ENCODE measurements at regions not wholly inside any gene's neighbourhood (a gene's known extent, or its start where the extent isn't known, plus 50 kb on each side); places are given as distances from the start of the nearest gene placed in this dataset.

- H3K9me3 ChIP-seq (ENCODE audit: low read length): no peaks in the 10 kb centered on the region
- H3K36me3 ChIP-seq (ENCODE audit: insufficient read depth, low read length): no peaks in the 10 kb centered on the region
- no peaks in the 10 kb centered on the region for H3K9me2 ChIP-seq (replicated peaks; ENCODE audit: insufficient read depth, low read length)
- H3K79me2 ChIP-seq (ENCODE audit: low read length): no peaks in the 10 kb centered on the region
- H3K4me1 ChIP-seq (ENCODE audit: low read length): peaks cover 14% of the 10 kb centered on the region
- no peak overlapping the region for H3K4me3 ChIP-seq (ENCODE audit: low read length)
- no peaks in the 10 kb centered on the region for H3K27me3 ChIP-seq (ENCODE audit: low read length)
- H4K20me1 ChIP-seq (ENCODE audit: insufficient read depth, low read depth, low read length): no peaks in the 10 kb centered on the region
- no peak overlapping the region for H3K27ac ChIP-seq (ENCODE audit: low read length)
- DNase-seq: no peak
- H3K4me2 ChIP-seq (ENCODE audit: low read depth, low read length, poor library complexity, severe bottlenecking): no peak overlapping the region
- H2AFZ ChIP-seq (ENCODE audit: low read length): no peak overlapping the region
- no peak overlapping the region for H3K9ac ChIP-seq (ENCODE audit: low read length)
Measured at GRCh38 chr2:117723888-117724434, 90.5 kb upstream of the DDX18 start.

DNA sequence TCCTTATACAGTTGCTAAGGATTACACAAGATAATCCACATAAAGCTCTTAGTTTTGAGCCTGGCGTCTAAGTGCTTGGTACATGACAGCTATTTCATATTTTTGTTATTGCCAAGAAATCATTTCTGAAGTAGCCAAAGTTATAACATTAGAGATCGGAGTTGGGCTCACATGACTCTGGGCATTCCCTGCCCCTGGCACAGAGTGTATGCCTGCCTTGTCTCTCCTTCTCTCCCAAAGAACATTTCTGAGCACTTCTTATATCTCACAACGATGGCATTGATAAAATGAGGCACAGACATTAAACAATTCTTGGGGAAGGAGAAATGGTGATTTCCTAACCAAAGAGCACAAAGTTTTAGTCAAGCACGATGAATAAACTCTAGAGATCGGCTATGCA, 87.7 kb upstream of the DDX18 start:
- Histone ChIP-seq H3K9me2 (replicated peaks; ENCODE audit: insufficient read depth, low read length) (no peaks in the 10 kb centered on the region), H3K9ac (ENCODE audit: low read length) (no peak overlapping the region), H3K4me2 (ENCODE audit: low read depth, low read length, poor library complexity, severe bottlenecking) (no peak overlapping the region), H3K27me3 (ENCODE audit: low read length) (no peaks in the 10 kb centered on the region), H3K4me1 (ENCODE audit: low read length) (no peaks in the 10 kb centered on the region), H3K36me3 (ENCODE audit: insufficient read depth, low read length) (no peaks in the 10 kb centered on the region), H4K20me1 (ENCODE audit: insufficient read depth, low read depth, low read length) (no peaks in the 10 kb centered on the region), H2AFZ (ENCODE audit: low read length) (no peak overlapping the region), H3K9me3 (ENCODE audit: low read length) (no peaks in the 10 kb centered on the region), H3K79me2 (ENCODE audit: low read length) (no peaks in the 10 kb centered on the region), H3K27ac (ENCODE audit: low read length) (no peak overlapping the region), H3K4me3 (ENCODE audit: low read length) (no peak overlapping the region)
- DNase-seq: no peak

DNA sequence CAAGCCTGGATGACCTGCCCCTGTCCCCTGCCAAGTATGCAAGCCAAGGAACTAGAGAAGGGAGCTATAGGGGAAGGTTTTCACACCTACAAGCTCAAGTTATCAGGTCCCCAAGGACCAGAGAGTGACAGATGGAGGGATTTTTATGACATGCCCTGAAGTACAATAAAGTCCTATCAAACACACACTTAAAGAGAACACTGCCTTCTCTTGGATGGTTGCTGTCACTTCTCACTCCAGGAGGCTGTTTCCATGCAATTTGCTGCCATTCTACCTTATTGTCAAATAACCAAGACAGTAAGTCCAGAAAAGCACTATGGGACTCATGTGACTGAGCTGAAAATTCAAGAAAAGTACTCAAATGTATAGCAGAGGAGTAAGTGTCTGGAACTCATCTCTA, 76.6 kb upstream of the DDX18 start:
- Histone ChIP-seq H3K27me3 (ENCODE audit: low read length) (no peaks in the 10 kb centered on the region), H3K9ac (ENCODE audit: low read length) (no peak overlapping the region), H3K4me1 (ENCODE audit: low read length) (peaks cover 4% of the 10 kb centered on the region), H3K4me2 (ENCODE audit: low read depth, low read length, poor library complexity, severe bottlenecking) (no peak overlapping the region), H3K79me2 (ENCODE audit: low read length) (no peaks in the 10 kb centered on the region), H4K20me1 (ENCODE audit: insufficient read depth, low read depth, low read length) (no peaks in the 10 kb centered on the region), H3K9me2 (replicated peaks; ENCODE audit: insufficient read depth, low read length) (no peaks in the 10 kb centered on the region), H3K4me3 (ENCODE audit: low read length) (no peak overlapping the region), H3K27ac (ENCODE audit: low read length) (no peak overlapping the region), H2AFZ (ENCODE audit: low read length) (no peak overlapping the region), H3K9me3 (ENCODE audit: low read length) (no peaks in the 10 kb centered on the region), H3K36me3 (ENCODE audit: insufficient read depth, low read length) (no peaks in the 10 kb centered on the region)
- DNase-seq: no peak

- H3K27me3 ChIP-seq (ENCODE audit: low read length): no peaks in the 10 kb centered on the region
- no peak overlapping the region for H3K27ac ChIP-seq (ENCODE audit: low read length)
- peaks cover 4% of the 10 kb centered on the region for H3K4me1 ChIP-seq (ENCODE audit: low read length)
- H4K20me1 ChIP-seq (ENCODE audit: insufficient read depth, low read depth, low read length): no peaks in the 10 kb centered on the region
- H3K9me2 ChIP-seq (replicated peaks; ENCODE audit: insufficient read depth, low read length): no peaks in the 10 kb centered on the region
- DNase-seq: peak; percentile 58
- H3K9ac ChIP-seq (ENCODE audit: low read length): no peak overlapping the region
- H2AFZ ChIP-seq (ENCODE audit: low read length): no peak overlapping the region
- H3K4me3 ChIP-seq (ENCODE audit: low read length): no peak overlapping the region
- no peaks in the 10 kb centered on the region for H3K79me2 ChIP-seq (ENCODE audit: low read length)
- no peaks in the 10 kb centered on the region for H3K36me3 ChIP-seq (ENCODE audit: insufficient read depth, low read length)
- H3K4me2 ChIP-seq (ENCODE audit: low read depth, low read length, poor library complexity, severe bottlenecking): no peak overlapping the region
- no peaks in the 10 kb centered on the region for H3K9me3 ChIP-seq (ENCODE audit: low read length)
Measured at GRCh38 chr2:117738991-117739839, 75.3 kb upstream of the DDX18 start.

GRCh38 chr2:117745537-117745936, 69.0 kb upstream of the DDX18 start:
- Histone ChIP-seq H3K9me3 (ENCODE audit: low read length) (no peaks in the 10 kb centered on the region), H3K4me3 (ENCODE audit: low read length) (no peak overlapping the region), H3K79me2 (ENCODE audit: low read length) (no peaks in the 10 kb centered on the region), H3K9ac (ENCODE audit: low read length) (no peak overlapping the region), H3K9me2 (replicated peaks; ENCODE audit: insufficient read depth, low read length) (no peaks in the 10 kb centered on the region), H4K20me1 (ENCODE audit: insufficient read depth, low read depth, low read length) (no peaks in the 10 kb centered on the region), H3K4me2 (ENCODE audit: low read depth, low read length, poor library complexity, severe bottlenecking) (no peak overlapping the region), H3K27me3 (ENCODE audit: low read length) (no peaks in the 10 kb centered on the region), H3K36me3 (ENCODE audit: insufficient read depth, low read length) (no peaks in the 10 kb centered on the region), H3K27ac (ENCODE audit: low read length) (no peak overlapping the region), H3K4me1 (ENCODE audit: low read length) (no peaks in the 10 kb centered on the region; the same call in 1 of the 2 replicates), H2AFZ (ENCODE audit: low read length) (no peak overlapping the region)
- no peak for DNase-seq

GRCh38 chr2:117755768-117756167, 58.7 kb upstream of the DDX18 start:
- no peaks in the 10 kb centered on the region for H3K36me3 ChIP-seq (ENCODE audit: insufficient read depth, low read length)
- no peaks in the 10 kb centered on the region for H3K9me3 ChIP-seq (ENCODE audit: low read length)
- no peak overlapping the region for H3K9ac ChIP-seq (ENCODE audit: low read length)
- no peaks in the 10 kb centered on the region for H3K4me1 ChIP-seq (ENCODE audit: low read length)
- DNase-seq: no peak
- H3K27me3 ChIP-seq (ENCODE audit: low read length): no peaks in the 10 kb centered on the region
- H3K4me3 ChIP-seq (ENCODE audit: low read length): no peak overlapping the region
- H3K27ac ChIP-seq (ENCODE audit: low read length): no peak overlapping the region
- H3K4me2 ChIP-seq (ENCODE audit: low read depth, low read length, poor library complexity, severe bottlenecking): no peak overlapping the region
- no peaks in the 10 kb centered on the region for H3K79me2 ChIP-seq (ENCODE audit: low read length)
- H3K9me2 ChIP-seq (replicated peaks; ENCODE audit: insufficient read depth, low read length): no peaks in the 10 kb centered on the region
- H4K20me1 ChIP-seq (ENCODE audit: insufficient read depth, low read depth, low read length): no peaks in the 10 kb centered on the region
- H2AFZ ChIP-seq (ENCODE audit: low read length): no peak overlapping the region

DNA sequence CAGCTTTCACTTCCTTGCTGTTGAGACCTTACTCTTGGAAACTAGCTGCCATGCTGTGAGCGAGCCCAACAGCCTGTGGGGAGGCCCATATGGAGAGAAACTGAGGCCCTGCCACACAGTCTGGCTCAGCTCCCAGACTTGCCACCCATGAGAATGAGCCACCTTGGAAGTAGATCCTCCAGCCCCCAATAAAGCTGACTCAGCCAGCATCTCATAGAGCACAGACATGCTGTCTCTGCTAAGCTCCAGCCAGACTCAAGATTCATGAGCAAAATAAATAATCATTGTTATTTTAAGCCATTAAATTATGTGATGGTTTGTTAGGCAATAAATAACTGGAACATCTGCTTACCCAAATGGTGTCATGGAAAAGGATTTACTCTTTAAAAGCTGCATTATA, 53.6 kb upstream of the DDX18 start:
- Histone ChIP-seq H3K4me2 (ENCODE audit: low read depth, low read length, poor library complexity, severe bottlenecking) (no peak overlapping the region), H3K9me3 (ENCODE audit: low read length) (no peaks in the 10 kb centered on the region), H2AFZ (ENCODE audit: low read length) (no peak overlapping the region), H4K20me1 (ENCODE audit: insufficient read depth, low read depth, low read length) (no peaks in the 10 kb centered on the region), H3K4me3 (ENCODE audit: low read length) (no peak overlapping the region), H3K4me1 (ENCODE audit: low read length) (no peaks in the 10 kb centered on the region), H3K9ac (ENCODE audit: low read length) (no peak overlapping the region), H3K9me2 (replicated peaks; ENCODE audit: insufficient read depth, low read length) (no peaks in the 10 kb centered on the region), H3K27ac (ENCODE audit: low read length) (no peak overlapping the region), H3K27me3 (ENCODE audit: low read length) (no peaks in the 10 kb centered on the region), H3K79me2 (ENCODE audit: low read length) (no peaks in the 10 kb centered on the region), H3K36me3 (ENCODE audit: insufficient read depth, low read length) (no peaks in the 10 kb centered on the region)
- no peak for DNase-seq

- no peaks in the 10 kb centered on the region for H3K4me1 ChIP-seq (ENCODE audit: low read length)
- no peaks in the 10 kb centered on the region for H3K9me3 ChIP-seq (ENCODE audit: low read length)
- H3K36me3 ChIP-seq (ENCODE audit: insufficient read depth, low read length): no peaks in the 10 kb centered on the region
- no peaks in the 10 kb centered on the region for H4K20me1 ChIP-seq (ENCODE audit: insufficient read depth, low read depth, low read length)
- H3K4me3 ChIP-seq (ENCODE audit: low read length): no peak overlapping the region
- DNase-seq: no peak
- no peaks in the 10 kb centered on the region for H3K9me2 ChIP-seq (replicated peaks; ENCODE audit: insufficient read depth, low read length)
- H2AFZ ChIP-seq (ENCODE audit: low read length): no peak overlapping the region
- H3K79me2 ChIP-seq (ENCODE audit: low read length): no peaks in the 10 kb centered on the region
- no peak overlapping the region for H3K27ac ChIP-seq (ENCODE audit: low read length)
- no peak overlapping the region for H3K9ac ChIP-seq (ENCODE audit: low read length)
- no peaks in the 10 kb centered on the region for H3K27me3 ChIP-seq (ENCODE audit: low read length)
- H3K4me2 ChIP-seq (ENCODE audit: low read depth, low read length, poor library complexity, severe bottlenecking): no peak overlapping the region
Measured at GRCh38 chr2:117762454-117762853, 52.0 kb upstream of the DDX18 start.

All from Karpas-422 (cell line).